ENCODE measurements at regions not wholly inside any gene's neighbourhood (a gene's known extent, or its start where the extent isn't known, plus 50 kb on each side); places are given as distances from the start of the nearest gene placed in this dataset.

- Histone ChIP-seq H3K4me2 (no peak overlapping the region), H4K20me1 (ENCODE audit: insufficient read depth) (no peaks in the 10 kb centered on the region), H3K9me3 (no peaks in the 10 kb centered on the region), H3K9ac (no peak overlapping the region), H3K27me3 (ENCODE audit: insufficient read depth) (no peaks in the 10 kb centered on the region), H3K4me1 (ENCODE audit: control insufficient read depth in 1 of 2, insufficient read depth in 2 of 2, low read depth in 1 of 2, low read length in 1 of 2) (no peaks in the 10 kb centered on the region), H3K27ac (ENCODE audit: low read depth in 2 of 2, low read length in 1 of 2) (no peak overlapping the region), H3K79me2 (ENCODE audit: insufficient read depth) (no peaks in the 10 kb centered on the region), H3K36me3 (replicated peaks in 1 of 2; ENCODE audit: control insufficient read depth in 1 of 2, insufficient read depth in 2 of 2, low read length in 1 of 2) (no peaks in the 10 kb centered on the region), H3F3A (replicated peaks; ENCODE audit: insufficient read depth) (no peaks in the 10 kb centered on the region), H3K9me2 (no peaks in the 10 kb centered on the region; the same call in 1 of the 2 replicates), H2AFZ (ENCODE audit: low read depth) (no peak overlapping the region), H3K4me3 (ENCODE audit: low read depth in 2 of 2, low read length in 1 of 2) (no peak overlapping the region)
- no peak for TF ChIP-seq TAF1 (IDR thresholded peaks at IDR 0.05; ENCODE audit: borderline replicate concordance, low read depth, low read length)
- TF ChIP-seq NRF1 (IDR thresholded peaks at IDR 0.05; ENCODE audit: low read depth, low read length), result no peak
- TF ChIP-seq ELF1 (IDR thresholded peaks at IDR 0.05), result no peak
- TF ChIP-seq TEAD4 (IDR thresholded peaks at IDR 0.05; ENCODE audit: borderline replicate concordance, insufficient read depth), result no peak
- TF ChIP-seq MAX (IDR thresholded peaks at IDR 0.05; ENCODE audit: low read depth), result no peak
- TF ChIP-seq REST (IDR thresholded peaks at IDR 0.05; ENCODE audit: low read depth, low read length), result no peak
- TF ChIP-seq NFIC (IDR thresholded peaks at IDR 0.05; ENCODE audit: borderline replicate concordance), result no peak
- no peak for TF ChIP-seq POLR2AphosphoS5 (IDR thresholded peaks at IDR 0.05; ENCODE audit: low read depth, low read length)
- no peak for DNase-seq
- POLR2A ChIA-PET, result no interaction called here
- CTCF ChIA-PET, result interaction anchor here (0.6 kb wide), 1 partner anchor 1433 kb away, joined by 3 read pairs; no protein-coding TSS in a partner anchor
- WGBS (ENCODE audit: low lambda C conversion rate), result 54% methylated on average over 2 of the region's 2 CpGs
These were observed 68.2 kb upstream of the GK2 start for GRCh38 chr4:79476196-79476595.

GRCh38 chr4:79473439-79473724 lies 65.4 kb upstream of the GK2 start:
- Histone ChIP-seq H4K20me1 (ENCODE audit: insufficient read depth) (no peaks in the 10 kb centered on the region), H3F3A (replicated peaks; ENCODE audit: insufficient read depth) (no peaks in the 10 kb centered on the region), H3K9me2 (no peaks in the 10 kb centered on the region), H3K4me2 (no peak overlapping the region), H3K9me3 (no peaks in the 10 kb centered on the region), H3K79me2 (ENCODE audit: insufficient read depth) (no peaks in the 10 kb centered on the region), H3K4me3 (ENCODE audit: low read depth in 2 of 2, low read length in 1 of 2) (no peak overlapping the region), H3K27me3 (ENCODE audit: insufficient read depth) (no peaks in the 10 kb centered on the region), H3K27ac (ENCODE audit: low read depth in 2 of 2, low read length in 1 of 2) (no peak overlapping the region), H3K4me1 (ENCODE audit: control insufficient read depth in 1 of 2, insufficient read depth in 2 of 2, low read depth in 1 of 2, low read length in 1 of 2) (no peaks in the 10 kb centered on the region), H3K36me3 (replicated peaks in 1 of 2; ENCODE audit: control insufficient read depth in 1 of 2, insufficient read depth in 2 of 2, low read length in 1 of 2) (no peaks in the 10 kb centered on the region), H3K9ac (no peak overlapping the region), H2AFZ (ENCODE audit: low read depth) (no peak overlapping the region)
- CTCF ChIA-PET, result no interaction called here
- WGBS (ENCODE audit: low lambda C conversion rate), result 78% methylated on average over 3 of the region's 3 CpGs
- POLR2A ChIA-PET, result no interaction called here
- DNase-seq, result no peak
- TF ChIP-seq USF2 (IDR thresholded peaks at IDR 0.05; ENCODE audit: borderline replicate concordance, low read depth, low read length) (no peak), FOXJ3 (CRISPR knock-in tag; IDR thresholded peaks at IDR 0.05) (no peak), CHD2 (IDR thresholded peaks at IDR 0.05; ENCODE audit: low read length, partially characterized antibody) (no peak), RXRA (IDR thresholded peaks at IDR 0.05; ENCODE audit: borderline replicate concordance, low read depth) (no peak), NRF1 (IDR thresholded peaks at IDR 0.05; ENCODE audit: low read depth, low read length) (no peak)

Data from SK-N-SH (cell line).